Muscle layer of duodenum (tissue), 2 donors: ENCODE measurements at regions not wholly inside any gene's neighbourhood (a gene's known extent, or its start where the extent isn't known, plus 50 kb on each side); places are given as distances from the start of the nearest gene placed in this dataset.

Experiments
- H3K27ac ChIP-seq: one replicate; pipeline ENCODE4 v1.7.0; 2013; ENCODE audit warnings: mild to moderate bottlenecking, low read length
- H3K27me3 ChIP-seq: one replicate; pipeline ENCODE4 v1.7.0; 2013; ENCODE audit warnings: low read depth, mild to moderate bottlenecking, control low read depth, low read length
- H3K36me3 ChIP-seq, 2 donors: one replicate each; pipeline ENCODE4 v1.7.0; 2013; ENCODE audit warnings: low read length in 2 of 2, control low read depth in 1 of 2, mild to moderate bottlenecking in 1 of 2; ENCODE audit not compliant: insufficient read depth in 2 of 2, control insufficient read depth in 1 of 2
- H3K4me1 ChIP-seq, 2 donors: one replicate each; pipeline ENCODE4 v1.7.0; 2013; ENCODE audit warnings: low read length in 2 of 2, mild to moderate bottlenecking in 2 of 2, control low read depth in 1 of 2, moderate library complexity in 1 of 2; ENCODE audit not compliant: insufficient read depth in 2 of 2, control insufficient read depth in 1 of 2
- H3K4me3 ChIP-seq, 2 donors: one replicate each; pipeline ENCODE4 v1.7.0; 2013; ENCODE audit warnings: low read length in 2 of 2, low read depth in 1 of 2, mild to moderate bottlenecking in 1 of 2
- H3K9me3 ChIP-seq, 2 donors: one replicate each; pipeline ENCODE4 v1.7.0; 2013; ENCODE audit warnings: low read length in 2 of 2, control low read depth in 1 of 2, mild to moderate bottlenecking in 1 of 2; ENCODE audit not compliant: control insufficient read depth in 1 of 2
- donor health status: healthy.

GRCh38 chr9:16136451-16136850, 583.6 kb downstream of the CCDC171 start:
- Histone ChIP-seq H3K4me1 (no peaks in the 10 kb centered on the region), H3K27ac (no peak overlapping the region), H3K9me3 (no peaks in the 10 kb centered on the region), H3K4me3 (no peak overlapping the region), H3K27me3 (no peaks in the 10 kb centered on the region), H3K36me3 (no peaks in the 10 kb centered on the region)

- no peaks in the 10 kb centered on the region for H3K9me3 ChIP-seq
- H3K4me1 ChIP-seq, result no peaks in the 10 kb centered on the region
- no peak overlapping the region for H3K4me3 ChIP-seq
- no peak overlapping the region for H3K27ac ChIP-seq
- no peaks in the 10 kb centered on the region for H3K36me3 ChIP-seq
- no peaks in the 10 kb centered on the region for H3K27me3 ChIP-seq
Observed at GRCh38 chr9:16136961-16137360, 584.1 kb downstream of the CCDC171 start.

GRCh38 chr9:16138561-16139491, 586.0 kb downstream of the CCDC171 start:
- Histone ChIP-seq H3K27ac (no peak overlapping the region), H3K9me3 (no peaks in the 10 kb centered on the region), H3K4me3 (no peak overlapping the region), H3K27me3 (no peaks in the 10 kb centered on the region), H3K4me1 (no peaks in the 10 kb centered on the region), H3K36me3 (no peaks in the 10 kb centered on the region)

- no peak overlapping the region for H3K4me3 ChIP-seq
- no peaks in the 10 kb centered on the region for H3K27me3 ChIP-seq
- H3K27ac ChIP-seq, result no peak overlapping the region
Observed at GRCh38 chr9:16139774-16140173, 586.9 kb downstream of the CCDC171 start.

GRCh38 chr9:16143310-16143709, 590.5 kb downstream of the CCDC171 start:
- no peaks in the 10 kb centered on the region for H3K4me1 ChIP-seq
- H3K9me3 ChIP-seq, result no peaks in the 10 kb centered on the region
- H3K36me3 ChIP-seq, result no peaks in the 10 kb centered on the region
- no peak overlapping the region for H3K4me3 ChIP-seq
- no peak overlapping the region for H3K27ac ChIP-seq
- H3K27me3 ChIP-seq, result no peaks in the 10 kb centered on the region

More at GRCh38 chr9:16139774-16140173, 586.9 kb downstream of the CCDC171 start:
- H3K36me3 ChIP-seq, result no peaks in the 10 kb centered on the region
- H3K9me3 ChIP-seq, result no peaks in the 10 kb centered on the region
- H3K4me1 ChIP-seq, result no peaks in the 10 kb centered on the region

GRCh38 chr9:16143947-16144890, 591.4 kb downstream of the CCDC171 start:
- Histone ChIP-seq H3K4me1 (no peaks in the 10 kb centered on the region), H3K27me3 (no peaks in the 10 kb centered on the region), H3K27ac (no peak overlapping the region), H3K4me3 (no peak overlapping the region), H3K36me3 (no peaks in the 10 kb centered on the region), H3K9me3 (no peaks in the 10 kb centered on the region)

- no peaks in the 10 kb centered on the region for H3K4me1 ChIP-seq
- H3K27me3 ChIP-seq, result no peaks in the 10 kb centered on the region
- H3K9me3 ChIP-seq, result no peaks in the 10 kb centered on the region
- no peaks in the 10 kb centered on the region for H3K36me3 ChIP-seq
- no peak overlapping the region for H3K4me3 ChIP-seq
- no peak overlapping the region for H3K27ac ChIP-seq
Observed at GRCh38 chr9:16145196-16145950, 592.5 kb downstream of the CCDC171 start.

- H3K27me3 ChIP-seq, result no peaks in the 10 kb centered on the region
- peaks cover 0 to 8% of the 10 kb centered on the region in 2 donors for H3K4me1 ChIP-seq
- no peak overlapping the region for H3K4me3 ChIP-seq
- H3K9me3 ChIP-seq, result no peaks in the 10 kb centered on the region
- no peaks in the 10 kb centered on the region for H3K36me3 ChIP-seq
- no peak overlapping the region for H3K27ac ChIP-seq
Observed at GRCh38 chr9:16147726-16148125, 594.9 kb downstream of the CCDC171 start.

- Histone ChIP-seq H3K36me3 (no peaks in the 10 kb centered on the region), H3K27me3 (no peaks in the 10 kb centered on the region), H3K4me1 (peaks cover 0 to 8% of the 10 kb centered on the region in 2 donors), H3K27ac (no peak overlapping the region), H3K4me3 (no peak overlapping the region), H3K9me3 (no peaks in the 10 kb centered on the region)
Observed at GRCh38 chr9:16150501-16150900, 597.7 kb downstream of the CCDC171 start.

- no peaks in the 10 kb centered on the region for H3K9me3 ChIP-seq
- H3K36me3 ChIP-seq, result no peaks in the 10 kb centered on the region
- H3K4me3 ChIP-seq, result no peak overlapping the region
- H3K27ac ChIP-seq, result no peak overlapping the region
- H3K27me3 ChIP-seq, result no peaks in the 10 kb centered on the region
- peaks cover 0 to 8% of the 10 kb centered on the region in 2 donors for H3K4me1 ChIP-seq
Observed at GRCh38 chr9:16150938-16151650, 598.3 kb downstream of the CCDC171 start.
